Muscle layer of duodenum (tissue), 2 donors: ENCODE measurements at regions not wholly inside any gene's neighbourhood (a gene's known extent, or its start where the extent isn't known, plus 50 kb on each side); places are given as distances from the start of the nearest gene placed in this dataset.

ENCODE experiments used
- H3K27ac ChIP-seq: one replicate; pipeline ENCODE4 v1.7.0; 2013; ENCODE audit warnings: mild to moderate bottlenecking, low read length
- H3K27me3 ChIP-seq: one replicate; pipeline ENCODE4 v1.7.0; 2013; ENCODE audit warnings: low read depth, mild to moderate bottlenecking, control low read depth, low read length
- H3K36me3 ChIP-seq, 2 donors: one replicate each; pipeline ENCODE4 v1.7.0; 2013; ENCODE audit warnings: low read length in 2 of 2, control low read depth in 1 of 2, mild to moderate bottlenecking in 1 of 2; ENCODE audit not compliant: insufficient read depth in 2 of 2, control insufficient read depth in 1 of 2
- H3K4me1 ChIP-seq, 2 donors: one replicate each; pipeline ENCODE4 v1.7.0; 2013; ENCODE audit warnings: low read length in 2 of 2, mild to moderate bottlenecking in 2 of 2, control low read depth in 1 of 2, moderate library complexity in 1 of 2; ENCODE audit not compliant: insufficient read depth in 2 of 2, control insufficient read depth in 1 of 2
- H3K4me3 ChIP-seq, 2 donors: one replicate each; pipeline ENCODE4 v1.7.0; 2013; ENCODE audit warnings: low read length in 2 of 2, low read depth in 1 of 2, mild to moderate bottlenecking in 1 of 2
- H3K9me3 ChIP-seq, 2 donors: one replicate each; pipeline ENCODE4 v1.7.0; 2013; ENCODE audit warnings: low read length in 2 of 2, control low read depth in 1 of 2, mild to moderate bottlenecking in 1 of 2; ENCODE audit not compliant: control insufficient read depth in 1 of 2
- donor health status: healthy.

- Histone ChIP-seq H3K27me3 (no peaks in the 10 kb centered on the region), H3K36me3 (no peaks in the 10 kb centered on the region), H3K4me1 (no peaks in the 10 kb centered on the region), H3K27ac (no peak overlapping the region), H3K9me3 (no peaks in the 10 kb centered on the region), H3K4me3 (no peak overlapping the region)
Measured at GRCh38 chr2:67560771-67561456, 163.8 kb downstream of the ETAA1 start.

- H3K36me3 ChIP-seq: no peaks in the 10 kb centered on the region
- no peak overlapping the region for H3K27ac ChIP-seq
- no peaks in the 10 kb centered on the region for H3K9me3 ChIP-seq
- H3K4me1 ChIP-seq: no peaks in the 10 kb centered on the region
- H3K4me3 ChIP-seq: no peak overlapping the region
- no peaks in the 10 kb centered on the region for H3K27me3 ChIP-seq
Measured at GRCh38 chr2:67561457-67561965, 164.4 kb downstream of the ETAA1 start.

GRCh38 chr2:67564076-67564475 lies 166.9 kb downstream of the ETAA1 start:
- Histone ChIP-seq H3K36me3 (no peaks in the 10 kb centered on the region), H3K4me1 (no peaks in the 10 kb centered on the region), H3K27ac (no peak overlapping the region), H3K4me3 (no peak overlapping the region), H3K27me3 (no peaks in the 10 kb centered on the region), H3K9me3 (no peaks in the 10 kb centered on the region)

- H3K4me3 ChIP-seq: no peak overlapping the region
Measured at GRCh38 chr2:67564626-67565025, 167.5 kb downstream of the ETAA1 start.

GRCh38 chr2:67565262-67565661 lies 168.1 kb downstream of the ETAA1 start:
- Histone ChIP-seq H3K9me3 (no peaks in the 10 kb centered on the region), H3K27me3 (no peaks in the 10 kb centered on the region), H3K4me1 (no peaks in the 10 kb centered on the region), H3K36me3 (no peaks in the 10 kb centered on the region), H3K27ac (no peak overlapping the region), H3K4me3 (no peak overlapping the region)

More at GRCh38 chr2:67564626-67565025, 167.5 kb downstream of the ETAA1 start:
- no peak overlapping the region for H3K27ac ChIP-seq
- no peaks in the 10 kb centered on the region for H3K9me3 ChIP-seq
- H3K4me1 ChIP-seq: no peaks in the 10 kb centered on the region
- H3K36me3 ChIP-seq: no peaks in the 10 kb centered on the region
- H3K27me3 ChIP-seq: no peaks in the 10 kb centered on the region

DNA sequence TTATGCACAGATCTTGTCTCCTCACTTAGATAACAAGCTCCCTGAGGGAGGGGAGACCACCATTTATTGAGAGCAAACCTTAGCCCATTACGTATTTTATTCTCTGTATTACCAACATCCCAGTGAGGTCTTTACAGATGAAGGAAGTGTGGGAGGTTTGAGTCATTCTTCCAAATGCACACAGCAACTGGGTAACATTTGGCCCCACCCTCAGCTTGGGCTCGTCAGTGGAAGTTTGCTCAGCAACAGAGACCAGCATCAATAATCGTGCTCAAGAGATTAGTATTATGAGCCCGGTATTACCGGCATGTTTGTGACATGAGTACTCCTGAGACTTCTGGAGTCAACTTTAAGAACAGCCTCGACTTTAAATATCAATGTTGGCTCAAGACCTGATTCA lies 168.6 kb downstream of the ETAA1 start:
- Histone ChIP-seq H3K9me3 (no peaks in the 10 kb centered on the region), H3K27me3 (no peaks in the 10 kb centered on the region), H3K4me1 (no peaks in the 10 kb centered on the region), H3K36me3 (no peaks in the 10 kb centered on the region), H3K27ac (no peak overlapping the region), H3K4me3 (no peak overlapping the region)

GRCh38 chr2:67566285-67566684 lies 169.2 kb downstream of the ETAA1 start:
- H3K4me3 ChIP-seq: no peak overlapping the region
- H3K27me3 ChIP-seq: no peaks in the 10 kb centered on the region
- H3K9me3 ChIP-seq: no peaks in the 10 kb centered on the region
- no peak overlapping the region for H3K27ac ChIP-seq
- H3K36me3 ChIP-seq: no peaks in the 10 kb centered on the region
- no peaks in the 10 kb centered on the region for H3K4me1 ChIP-seq

- H3K27me3 ChIP-seq: no peaks in the 10 kb centered on the region
- no peaks in the 10 kb centered on the region for H3K9me3 ChIP-seq
- no peaks in the 10 kb centered on the region for H3K4me1 ChIP-seq
- no peak overlapping the region for H3K27ac ChIP-seq
- no peaks in the 10 kb centered on the region for H3K36me3 ChIP-seq
- H3K4me3 ChIP-seq: no peak overlapping the region
Measured at GRCh38 chr2:67566958-67567635, 170.0 kb downstream of the ETAA1 start.

DNA sequence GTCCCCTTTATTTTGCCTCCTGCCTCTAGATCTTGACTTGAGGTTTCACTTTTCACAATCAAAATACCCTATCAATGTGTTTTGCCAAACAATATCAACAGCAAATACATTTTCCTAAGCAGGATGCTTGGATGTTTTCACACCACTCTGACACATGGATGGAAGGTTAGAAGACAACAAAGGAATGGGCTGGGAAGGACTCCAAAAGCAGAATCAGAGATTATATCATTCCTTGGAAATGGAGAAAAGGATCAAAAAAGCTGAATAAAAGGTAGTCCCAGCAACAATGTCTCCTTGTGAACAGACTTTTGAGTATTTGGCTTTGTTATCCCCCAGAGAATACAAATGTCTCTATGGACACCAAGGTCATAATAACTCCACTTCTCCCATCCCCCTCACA lies 170.8 kb downstream of the ETAA1 start:
- no peaks in the 10 kb centered on the region for H3K9me3 ChIP-seq
- H3K27ac ChIP-seq: no peak overlapping the region
- H3K4me3 ChIP-seq: no peak overlapping the region
- no peaks in the 10 kb centered on the region for H3K27me3 ChIP-seq
- no peaks in the 10 kb centered on the region for H3K4me1 ChIP-seq
- H3K36me3 ChIP-seq: no peaks in the 10 kb centered on the region

GRCh38 chr2:67570611-67571010 lies 173.5 kb downstream of the ETAA1 start:
- H3K36me3 ChIP-seq: no peaks in the 10 kb centered on the region
- no peak overlapping the region for H3K4me3 ChIP-seq
- H3K4me1 ChIP-seq: no peaks in the 10 kb centered on the region
- no peaks in the 10 kb centered on the region for H3K9me3 ChIP-seq
- H3K27me3 ChIP-seq: no peaks in the 10 kb centered on the region
- H3K27ac ChIP-seq: no peak overlapping the region

GRCh38 chr2:67571785-67572718 lies 174.9 kb downstream of the ETAA1 start:
- Histone ChIP-seq H3K4me3 (no peak overlapping the region), H3K36me3 (no peaks in the 10 kb centered on the region), H3K27ac (no peak overlapping the region), H3K9me3 (no peaks in the 10 kb centered on the region), H3K4me1 (no peaks in the 10 kb centered on the region), H3K27me3 (no peaks in the 10 kb centered on the region)
